HG02798 (cell line): ENCODE measurements at regions not wholly inside any gene's neighbourhood (a gene's known extent, or its start where the extent isn't known, plus 50 kb on each side); places are given as distances from the start of the nearest gene placed in this dataset.

ENCODE experiments used
- ATAC-seq: cut with Tn5 transposase; IDR thresholded peaks from one replicate; pipeline ENCODE4 v1.9.1; 2021; ENCODE audit warnings: mild to moderate bottlenecking; ENCODE audit not compliant: unreplicated experiment, poor library complexity

DNA sequence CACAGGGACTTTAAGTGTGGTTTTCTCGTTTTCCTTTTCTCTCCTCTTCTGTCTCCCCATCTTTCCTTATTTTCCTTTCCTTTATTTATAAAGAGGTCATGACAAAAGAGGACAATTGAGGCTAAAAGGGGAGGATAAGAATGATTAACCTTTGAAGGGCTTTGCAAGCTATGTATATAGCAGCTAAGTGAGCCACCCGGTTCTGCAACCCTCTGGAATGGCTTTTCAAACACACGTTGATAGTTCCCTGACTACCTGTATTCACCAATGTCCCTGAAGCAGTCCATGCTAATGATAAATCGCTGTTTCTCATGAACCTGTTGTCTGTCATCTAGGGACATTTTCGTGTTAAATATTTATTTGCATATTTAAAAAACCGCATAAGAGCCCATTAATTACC, 124.4 kb upstream of the RALGAPA2 start:
- no peak for ATAC-seq

DNA sequence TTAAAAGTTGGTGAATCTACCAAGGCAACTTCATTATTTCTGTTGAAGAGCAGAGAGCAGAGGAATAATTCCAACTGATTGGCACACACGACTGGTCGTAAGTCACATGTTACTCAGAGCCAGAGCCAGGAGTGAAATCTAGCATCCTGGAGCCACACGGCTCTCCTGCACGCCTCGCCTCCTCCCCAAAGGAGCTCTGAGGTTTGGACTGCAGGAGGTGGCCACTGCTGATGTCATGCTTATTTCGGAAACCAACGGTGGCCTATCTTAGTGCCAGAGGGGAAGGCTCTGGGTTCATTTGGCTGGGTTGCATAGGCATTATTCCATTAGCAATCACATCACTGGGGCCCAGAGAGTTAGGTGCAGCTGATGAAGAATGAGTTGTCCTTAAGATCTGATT, 123.5 kb upstream of the RALGAPA2 start:
- no peak for ATAC-seq

DNA sequence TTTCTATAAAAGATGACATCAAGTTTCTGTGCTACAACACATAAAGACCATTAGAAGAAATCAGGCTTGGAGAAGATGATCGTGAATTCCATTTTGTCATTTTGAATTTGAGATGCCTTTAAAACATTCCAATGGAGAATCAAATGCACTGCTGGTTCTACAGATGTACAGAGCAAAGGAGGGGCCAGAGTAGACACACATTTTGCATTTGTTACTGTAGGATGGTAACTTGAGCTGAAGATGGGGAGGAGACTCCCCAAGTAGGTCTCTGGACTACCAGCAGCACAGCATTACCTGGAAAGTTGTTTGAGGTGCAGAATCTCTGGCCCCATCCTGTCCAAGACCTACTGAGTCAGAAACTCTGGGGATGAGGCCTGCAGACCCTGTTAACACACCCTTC, 121.6 kb upstream of the RALGAPA2 start:
- ATAC-seq: no peak

DNA sequence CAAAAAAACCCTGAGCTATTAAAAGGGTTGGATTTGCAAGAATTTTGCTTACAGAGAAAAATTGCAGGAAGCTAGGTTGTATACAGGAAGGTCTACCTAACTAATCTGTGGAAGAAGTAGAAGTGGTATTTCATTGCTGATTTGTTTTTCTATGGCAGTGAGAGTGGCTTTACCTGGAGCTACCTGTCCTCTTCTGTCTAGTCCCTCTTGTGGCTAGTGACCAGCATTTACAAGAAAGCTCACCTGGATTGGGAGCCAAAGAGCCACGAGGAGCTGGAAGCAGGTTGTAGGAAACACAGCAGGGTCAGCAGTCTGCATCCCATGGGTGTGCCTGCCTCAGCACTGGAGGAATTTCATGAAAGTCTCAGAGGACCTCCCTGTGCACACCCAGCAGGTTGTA, 120.3 kb upstream of the RALGAPA2 start:
- no peak for ATAC-seq

DNA sequence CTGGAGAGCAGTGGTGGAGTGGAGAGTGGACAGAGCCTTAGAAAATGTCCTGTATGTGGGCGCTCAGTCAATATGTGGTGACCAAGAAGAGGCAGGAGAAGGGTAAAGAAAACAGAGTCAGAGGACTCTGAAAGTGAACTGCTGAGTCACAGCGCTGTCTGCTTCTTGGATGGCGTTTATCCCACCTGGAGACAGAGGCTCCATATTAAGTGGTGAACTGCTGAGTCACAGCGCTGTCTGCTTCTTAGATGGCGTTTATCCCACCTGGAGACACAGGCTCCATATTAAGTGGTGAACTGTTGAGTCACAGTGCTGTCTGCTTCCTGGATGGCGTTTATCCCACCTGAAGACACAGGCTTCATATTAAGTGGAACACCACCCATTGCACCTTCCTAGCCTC, 119.3 kb upstream of the RALGAPA2 start:
- no peak for ATAC-seq

DNA sequence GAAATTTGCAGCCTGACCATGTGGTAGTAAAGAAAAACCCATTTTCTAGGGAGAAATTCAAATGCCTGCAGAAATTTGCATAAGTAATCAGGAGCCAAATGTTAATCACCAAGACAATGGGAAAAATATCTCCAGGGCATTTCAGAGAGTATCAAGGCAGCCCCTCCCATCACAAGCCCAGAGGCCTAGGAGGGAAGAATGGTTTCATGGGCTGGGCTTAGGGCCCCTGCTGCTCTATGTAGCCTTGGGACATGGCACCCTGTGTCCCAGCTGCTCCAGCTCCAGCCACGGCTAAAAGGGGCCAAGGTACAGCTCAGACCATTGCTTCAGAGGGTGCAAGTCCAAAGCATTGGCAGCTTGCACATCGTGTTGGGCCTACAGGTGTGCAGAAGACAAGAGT, 117.2 kb upstream of the RALGAPA2 start:
- no peak for ATAC-seq

DNA sequence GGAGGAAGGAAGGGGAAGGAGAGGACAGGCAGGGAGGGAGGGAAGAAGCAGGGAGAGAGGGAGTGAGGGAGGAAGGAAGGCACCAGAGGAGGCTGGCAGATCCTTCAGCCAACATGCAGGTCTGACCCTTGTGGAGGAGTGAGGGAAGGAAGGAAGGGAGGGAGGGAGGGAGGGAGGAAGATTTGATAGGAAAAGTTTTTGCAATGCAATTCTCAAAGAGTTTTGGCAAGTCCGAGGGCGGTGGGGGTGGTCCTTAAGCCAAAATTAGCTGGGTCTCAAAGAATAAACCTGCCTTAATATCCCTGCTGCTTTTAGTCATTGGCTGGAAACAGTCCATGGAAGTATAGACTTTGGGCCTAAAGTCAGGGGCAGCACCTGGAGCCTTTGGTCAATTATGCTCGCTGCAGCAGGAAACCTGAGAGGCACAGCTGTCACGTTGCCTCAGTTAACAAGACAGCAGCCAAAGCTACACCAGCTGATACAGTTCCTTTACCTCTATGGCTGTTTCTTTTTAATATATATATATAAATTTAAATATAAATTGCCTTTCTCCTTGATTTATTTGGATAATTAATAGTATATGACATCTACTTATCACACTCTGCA, 115.7 kb upstream of the RALGAPA2 start:
- no peak for ATAC-seq

DNA sequence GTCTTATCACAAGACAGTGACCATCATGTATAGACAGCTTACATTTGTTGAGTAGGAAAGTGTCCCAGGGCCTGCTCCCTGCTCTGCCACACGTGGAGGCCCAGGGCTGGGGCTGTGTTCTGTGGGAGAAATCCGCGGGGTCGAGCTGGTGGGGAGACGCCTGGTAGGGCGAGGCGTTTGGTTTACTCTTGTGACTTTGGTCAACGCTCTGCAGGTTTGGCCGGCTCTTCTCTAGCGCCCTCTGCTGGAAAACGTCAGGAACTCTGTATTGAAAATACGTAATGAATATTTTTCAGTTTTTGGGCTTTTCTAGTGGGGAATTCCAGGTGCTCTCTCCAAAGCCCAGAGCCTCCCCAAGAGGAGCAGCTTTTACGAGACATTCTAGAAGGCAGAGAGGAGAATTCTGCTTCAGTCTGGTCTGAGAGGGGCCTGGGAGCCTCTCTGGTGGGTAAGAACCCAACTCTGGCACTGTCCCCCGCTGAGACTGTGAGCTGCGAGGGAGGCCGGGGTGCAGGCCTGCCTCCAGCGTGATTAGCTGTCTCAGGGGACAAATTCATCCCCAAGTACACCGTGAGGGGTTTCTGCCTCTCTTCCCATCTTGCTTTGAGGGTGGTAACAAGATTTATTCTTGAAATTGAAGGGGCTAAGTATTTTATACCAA, 112.6 kb upstream of the RALGAPA2 start:
- peak; percentile 66 for ATAC-seq

DNA sequence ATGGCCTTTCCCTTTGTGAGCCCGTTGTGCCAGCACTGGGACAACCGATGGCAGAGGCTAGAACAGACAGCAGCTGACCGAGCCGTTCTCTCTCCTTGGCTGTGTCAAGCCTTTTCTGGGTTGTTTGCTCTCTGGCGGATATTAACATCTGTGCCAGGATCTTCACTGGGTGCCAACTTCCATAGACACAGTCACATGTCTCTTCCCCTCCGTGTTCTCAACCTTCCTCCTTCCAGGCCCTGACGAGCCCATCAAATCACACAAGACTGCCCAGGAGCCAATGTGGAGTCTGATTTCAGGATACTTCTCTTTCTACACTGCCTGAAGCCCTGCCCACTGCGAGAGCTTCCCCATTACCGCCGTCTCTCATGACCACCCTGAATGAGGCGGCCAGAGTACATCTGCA, 111.0 kb upstream of the RALGAPA2 start:
- ATAC-seq: no peak

DNA sequence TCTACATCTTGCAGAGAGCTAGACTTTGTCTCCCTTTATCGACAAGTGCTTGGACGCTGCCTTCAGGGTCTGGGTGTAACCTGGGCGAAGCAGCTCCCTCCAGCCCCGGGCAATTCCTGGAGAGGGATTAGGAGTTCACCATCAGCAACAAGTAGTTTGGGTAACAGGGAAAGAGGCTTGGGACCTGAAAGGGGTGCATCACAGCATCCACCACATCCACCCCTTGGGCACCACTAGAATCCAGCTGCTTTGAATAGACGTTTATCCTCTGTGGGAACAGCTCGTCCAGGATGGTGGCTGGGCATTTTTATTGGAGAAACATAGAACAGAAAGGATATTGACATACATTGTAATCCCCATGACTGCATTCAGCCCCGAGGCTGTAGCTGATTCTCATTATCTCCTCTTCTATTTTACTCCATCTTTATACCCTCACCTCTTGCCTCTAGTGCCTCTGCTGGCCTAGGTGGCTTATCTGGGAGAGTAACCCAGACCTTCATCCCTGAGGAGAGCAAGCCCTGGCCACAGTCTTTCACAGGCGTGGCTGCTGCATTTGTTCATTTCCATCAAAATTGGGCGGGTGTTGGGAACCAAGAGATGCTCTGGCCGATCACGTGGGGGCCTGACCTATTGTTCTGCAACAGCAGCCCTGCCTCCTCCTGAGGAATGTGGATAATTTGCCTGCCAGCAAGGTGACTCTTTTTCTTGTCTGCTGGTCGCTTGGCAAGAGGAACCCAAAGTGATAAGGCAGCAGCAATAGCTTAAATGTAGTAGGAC, 109.2 kb upstream of the RALGAPA2 start:
- no peak for ATAC-seq

DNA sequence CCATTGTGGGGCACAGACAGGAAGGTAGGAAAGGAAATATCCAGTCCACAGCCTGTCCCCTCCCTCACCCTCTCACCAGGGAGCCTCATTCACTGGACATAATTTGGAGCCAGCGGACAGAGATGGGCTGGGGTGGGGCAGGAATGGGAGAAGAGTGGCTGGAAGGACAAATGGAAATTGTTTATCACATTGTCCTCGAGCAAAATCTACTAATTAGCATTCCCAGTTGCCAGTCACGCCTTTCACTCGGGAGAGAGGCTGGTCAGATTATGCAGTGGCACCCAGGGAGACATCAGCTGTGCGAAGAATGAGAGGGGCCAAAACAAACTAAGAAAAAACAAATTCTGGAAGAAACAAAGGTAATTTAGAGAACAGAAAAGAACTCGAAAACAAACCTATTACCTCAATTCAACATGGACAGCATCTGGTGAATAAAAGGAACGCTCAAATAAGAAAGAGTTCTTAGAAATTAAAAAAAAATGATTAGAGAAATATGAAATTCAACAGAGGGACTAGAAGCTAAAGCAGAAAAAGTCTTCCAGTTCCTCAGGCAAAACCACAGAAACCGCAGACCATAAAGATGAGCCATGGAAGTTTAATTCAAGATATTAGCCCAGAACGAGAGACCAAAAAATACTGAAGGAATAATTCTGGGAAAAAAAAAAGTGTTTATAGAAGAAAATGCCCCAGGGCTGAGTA, 108.5 kb upstream of the RALGAPA2 start:
- ATAC-seq: no peak

DNA sequence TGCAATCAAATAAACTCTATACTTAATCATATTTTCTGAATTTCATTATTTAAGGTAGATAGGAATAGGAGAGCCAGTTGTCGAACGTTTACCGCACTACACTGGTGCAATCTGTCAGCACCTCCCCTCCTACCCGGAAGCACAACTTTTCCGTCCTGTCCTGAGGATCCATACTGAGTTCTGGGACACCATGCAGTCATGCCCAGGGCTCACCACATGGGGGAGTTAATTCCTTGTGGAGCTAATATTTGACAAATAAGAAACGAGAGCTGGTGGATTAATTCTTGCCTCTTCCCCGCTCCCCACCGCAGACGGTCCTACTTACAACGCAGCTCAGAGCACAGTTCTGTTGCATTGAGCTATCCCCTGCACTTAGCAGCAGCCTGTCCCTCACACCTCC, 107.7 kb upstream of the RALGAPA2 start:
- no peak for ATAC-seq

DNA sequence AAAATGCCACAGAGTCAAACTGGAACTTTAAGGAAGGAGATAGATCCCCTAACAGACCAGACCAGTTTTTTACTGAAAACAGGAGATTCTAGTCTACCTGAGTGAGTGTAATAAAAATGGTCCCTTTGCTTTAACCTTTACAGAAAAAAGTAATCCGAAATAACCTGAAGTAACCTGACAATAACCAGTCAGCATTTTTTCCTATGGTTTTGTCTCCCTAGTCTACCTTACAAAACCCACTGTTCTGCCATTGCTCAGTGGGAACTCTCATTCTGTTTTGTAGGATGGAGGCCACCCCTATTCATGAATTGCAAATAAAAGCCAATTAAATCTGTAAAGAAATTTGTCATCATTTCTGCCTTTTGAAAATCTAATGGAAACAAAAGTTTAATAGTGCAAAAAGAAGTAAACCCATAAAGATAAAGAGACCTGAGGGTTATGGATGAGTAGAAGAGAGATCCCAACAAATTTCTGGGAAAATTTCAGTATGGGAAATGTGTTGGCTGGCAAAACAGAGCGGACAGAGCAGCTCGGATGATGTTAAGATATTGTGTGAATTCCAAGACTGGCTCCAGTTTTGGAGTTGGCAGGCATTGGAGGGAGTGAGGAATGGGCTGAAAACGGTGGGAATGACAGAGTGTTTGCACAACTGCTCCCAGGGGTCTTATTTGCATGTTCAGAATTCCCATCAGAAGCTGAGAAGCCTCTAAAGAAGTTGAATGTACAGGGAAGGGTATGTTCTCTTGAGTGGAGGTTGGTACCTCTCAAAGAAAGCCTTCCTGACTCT, 104.7 kb upstream of the RALGAPA2 start:
- no peak for ATAC-seq

DNA sequence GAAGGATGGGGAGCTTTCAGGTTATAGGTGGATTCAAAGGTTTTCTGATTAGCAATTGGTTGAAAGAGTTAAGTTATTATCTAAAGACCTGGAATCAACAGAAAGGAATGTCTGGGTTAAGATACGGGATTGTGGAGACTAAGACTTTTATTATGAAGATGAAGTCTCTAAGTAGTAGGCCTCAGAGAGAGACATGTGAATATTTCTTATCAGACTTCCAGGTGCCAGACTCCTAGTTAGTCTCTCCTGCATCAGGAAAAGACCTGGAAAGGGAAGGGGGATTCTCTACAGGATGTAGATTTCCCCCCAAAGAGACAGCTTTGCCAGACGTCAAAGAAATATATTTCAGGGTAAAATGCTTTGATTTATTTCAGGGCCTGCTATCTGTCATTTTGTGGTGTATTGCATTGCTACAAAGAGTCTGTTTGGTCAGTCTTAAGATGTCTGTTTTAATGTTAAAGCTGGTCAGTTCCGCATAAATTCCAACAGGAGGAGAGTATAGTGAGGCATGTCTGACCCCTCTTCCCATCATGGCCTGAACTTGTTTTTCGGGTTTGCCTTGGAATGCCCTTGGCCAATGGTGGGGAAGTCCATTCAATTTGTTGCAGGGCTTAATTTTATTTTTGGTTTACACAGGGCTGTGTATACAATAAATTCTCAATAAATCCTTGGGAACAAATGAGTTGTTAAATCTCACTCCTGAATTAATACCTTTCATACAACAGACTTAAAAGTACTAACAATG, 103.4 kb upstream of the RALGAPA2 start:
- ATAC-seq: no peak

DNA sequence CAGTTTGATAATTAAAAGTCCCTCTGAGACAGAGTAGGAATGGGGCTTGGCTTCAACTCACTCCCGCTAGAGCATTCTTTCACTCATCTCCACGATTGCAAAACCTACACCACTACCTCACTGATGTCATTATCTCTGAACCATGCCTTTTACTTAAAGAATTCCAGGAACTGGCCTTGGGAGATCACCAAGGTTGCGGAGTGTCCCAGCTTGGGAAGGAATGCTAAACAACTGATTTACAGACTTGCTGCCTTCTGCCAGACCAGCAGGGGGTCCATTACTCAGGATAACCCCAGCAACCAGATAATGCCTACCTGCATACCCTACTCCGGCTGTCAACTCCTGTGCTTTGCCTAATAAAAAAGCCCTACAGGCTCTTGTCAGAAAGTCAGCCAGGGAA, 102.2 kb upstream of the RALGAPA2 start:
- ATAC-seq: no peak

DNA sequence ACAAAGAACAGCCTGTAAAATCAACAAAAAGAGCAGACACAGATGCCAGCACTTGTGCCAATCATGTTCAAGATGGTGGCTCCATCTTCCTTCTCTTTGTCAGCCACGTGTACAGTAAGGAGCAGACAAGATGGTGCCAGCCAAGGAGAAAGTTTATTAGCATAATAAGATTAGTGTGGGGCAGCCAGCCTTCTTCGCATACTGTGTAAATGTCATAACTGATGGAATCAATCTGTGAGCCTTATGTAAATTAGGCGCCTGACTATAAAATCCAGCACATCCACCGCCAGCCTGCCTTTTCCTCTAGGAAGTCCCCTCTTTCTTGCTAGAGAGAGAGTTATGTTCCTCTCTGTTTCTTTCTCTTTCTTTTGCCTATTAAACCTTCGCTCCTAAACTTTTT, 99.7 kb upstream of the RALGAPA2 start:
- no peak for ATAC-seq

DNA sequence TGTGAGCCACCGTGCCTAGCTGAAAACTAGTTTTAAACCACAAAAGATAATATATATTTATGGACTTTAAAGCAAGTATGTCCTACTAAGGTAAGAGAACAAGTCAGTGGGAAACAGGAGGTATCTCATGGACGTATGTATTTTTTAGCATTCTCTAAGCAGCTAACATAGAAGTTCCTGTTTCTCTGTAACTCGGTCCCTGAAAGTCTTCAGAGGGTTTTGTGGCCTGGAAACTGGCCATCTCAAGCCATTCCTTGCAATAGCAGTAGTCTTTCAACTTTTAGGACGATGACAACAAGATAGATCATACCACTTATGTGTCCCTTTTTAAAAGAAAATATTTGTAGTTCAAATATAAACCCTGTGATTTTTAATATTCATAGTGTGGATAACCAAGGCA, 95.6 kb upstream of the RALGAPA2 start:
- ATAC-seq: no peak

DNA sequence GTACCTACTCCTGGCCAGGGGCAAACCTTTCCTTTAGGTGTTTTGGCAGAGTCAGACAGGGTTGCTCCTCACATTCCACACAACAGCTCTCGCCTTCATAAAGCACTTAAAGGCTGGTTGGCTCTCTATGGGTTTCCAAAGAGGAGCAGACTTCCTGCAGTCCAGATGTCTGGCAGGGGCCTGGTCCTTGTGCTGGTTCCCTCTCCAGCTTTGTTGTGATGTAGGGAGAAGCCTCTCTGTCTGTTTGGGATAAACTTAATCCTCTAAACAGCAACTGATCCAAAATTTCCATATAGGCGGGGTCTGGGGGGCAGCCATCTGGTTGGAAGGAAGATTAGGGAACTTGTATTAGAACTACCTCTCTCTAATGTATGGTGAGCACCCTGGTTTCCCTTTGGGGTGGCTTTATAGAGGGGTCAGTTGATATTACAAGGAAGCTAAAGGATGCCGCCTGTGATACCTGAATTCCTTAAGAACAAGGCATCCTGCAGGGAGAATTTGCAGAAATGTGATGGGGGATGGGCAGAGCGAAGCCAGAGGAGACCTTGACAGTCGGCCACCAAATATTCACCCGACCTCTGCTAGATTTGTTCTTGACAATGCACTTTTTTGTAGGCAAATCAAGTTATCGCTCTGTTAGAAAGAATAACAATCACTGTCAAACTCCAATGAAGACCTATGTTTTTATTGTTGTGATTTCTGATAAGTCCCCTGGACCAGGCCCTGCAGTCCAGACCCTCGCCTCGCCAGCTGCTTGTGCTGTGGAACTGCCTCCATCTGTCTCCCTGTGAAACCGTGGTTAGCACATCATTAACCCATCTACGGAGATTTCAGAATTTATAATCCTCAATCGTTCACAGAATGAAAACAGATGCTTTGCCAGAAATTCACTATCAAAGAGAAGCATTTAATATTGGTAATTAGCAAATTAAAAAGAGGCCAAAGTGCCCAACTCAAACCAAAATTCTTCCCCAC, 94.0 kb upstream of the RALGAPA2 start:
- ATAC-seq: no peak

DNA sequence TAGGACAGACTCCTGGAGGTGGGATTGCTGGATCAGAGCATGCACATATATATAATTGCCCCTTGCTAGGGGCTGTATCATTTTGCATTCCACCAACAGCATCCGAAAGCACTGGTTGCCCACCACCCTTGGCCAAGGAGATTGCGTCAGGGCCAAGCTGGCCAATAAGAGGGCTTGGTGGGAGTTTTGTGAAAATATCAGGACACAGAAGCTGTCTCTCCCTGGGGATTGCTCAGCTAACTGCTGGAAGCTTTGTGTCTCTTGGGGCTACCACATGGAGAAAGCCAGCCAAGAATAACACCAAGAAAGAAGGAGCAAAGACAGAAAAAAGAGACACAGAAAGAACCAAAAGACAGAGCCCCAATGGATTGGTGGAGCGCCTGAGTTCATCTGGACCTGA, 90.6 kb upstream of the RALGAPA2 start:
- no peak for ATAC-seq
